OCI-M1 (cell line): ENCODE measurements at regions not wholly inside any gene's neighbourhood (a gene's known extent, or its start where the extent isn't known, plus 50 kb on each side); places are given as distances from the start of the nearest gene placed in this dataset.

ENCODE experiments used
- DNase-seq: peaks from one replicate; lab custom pipeline; 2025; lab: John Stamatoyannopoulos, UW

- no peak for DNase-seq
Observed at GRCh38 chr3:155029941-155030340, 50.2 kb upstream of the MME start.

- peak; percentile 42 for DNase-seq
Observed at GRCh38 chr3:155026999-155027591, 53.0 kb upstream of the MME start.

DNA sequence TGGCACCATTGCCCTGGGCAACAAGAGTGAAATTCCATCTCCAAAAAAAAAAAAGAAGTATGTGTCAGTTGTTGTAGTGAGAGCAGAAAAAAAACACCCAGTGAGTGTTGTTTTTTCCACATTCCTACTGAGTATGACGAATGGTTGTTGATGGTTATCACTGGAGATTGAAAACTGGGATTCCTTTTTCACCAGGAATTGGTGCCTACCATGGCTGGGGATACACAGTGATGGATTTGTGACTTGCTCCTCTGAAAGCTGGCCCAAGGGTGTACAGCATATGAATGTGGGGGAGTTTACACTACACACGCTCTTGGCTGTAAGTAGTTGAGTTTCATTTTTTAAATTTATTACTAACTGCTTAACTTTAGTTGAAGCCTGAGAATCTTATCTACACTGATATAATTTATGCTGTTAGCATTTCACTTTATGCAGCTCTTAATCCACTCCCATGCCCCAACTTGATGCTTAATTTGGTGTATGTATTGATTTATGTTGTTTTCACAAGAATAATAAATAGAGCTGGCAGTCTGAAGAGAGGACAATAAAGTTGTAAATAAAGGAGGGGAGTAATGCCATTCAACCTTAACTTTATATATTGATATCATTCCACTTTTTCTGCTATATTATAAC lies 56.0 kb upstream of the MME start:
- DNase-seq: no peak

- DNase-seq: no peak
Observed at GRCh38 chr3:155022896-155023295, 57.2 kb upstream of the MME start.

DNA sequence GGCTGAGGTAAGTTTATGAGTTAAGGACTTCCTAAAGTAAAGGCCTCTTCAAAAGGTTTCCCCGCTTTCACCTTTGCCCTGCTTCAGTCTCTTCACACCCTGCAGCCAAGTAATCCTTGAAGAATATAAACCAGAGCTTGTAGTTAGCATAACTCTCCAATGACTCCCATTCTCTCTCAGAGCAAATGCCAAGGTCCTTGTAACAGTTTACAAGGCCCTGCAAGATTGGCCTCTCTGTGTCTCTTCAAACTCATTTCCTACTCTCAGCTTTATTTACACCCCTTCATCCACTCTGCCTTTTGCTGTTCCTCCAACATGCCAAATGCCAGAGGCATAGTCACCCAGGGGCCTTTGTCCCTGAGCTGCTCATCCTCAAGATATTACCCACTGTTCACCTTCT lies 60.5 kb upstream of the MME start:
- no peak for DNase-seq

DNA sequence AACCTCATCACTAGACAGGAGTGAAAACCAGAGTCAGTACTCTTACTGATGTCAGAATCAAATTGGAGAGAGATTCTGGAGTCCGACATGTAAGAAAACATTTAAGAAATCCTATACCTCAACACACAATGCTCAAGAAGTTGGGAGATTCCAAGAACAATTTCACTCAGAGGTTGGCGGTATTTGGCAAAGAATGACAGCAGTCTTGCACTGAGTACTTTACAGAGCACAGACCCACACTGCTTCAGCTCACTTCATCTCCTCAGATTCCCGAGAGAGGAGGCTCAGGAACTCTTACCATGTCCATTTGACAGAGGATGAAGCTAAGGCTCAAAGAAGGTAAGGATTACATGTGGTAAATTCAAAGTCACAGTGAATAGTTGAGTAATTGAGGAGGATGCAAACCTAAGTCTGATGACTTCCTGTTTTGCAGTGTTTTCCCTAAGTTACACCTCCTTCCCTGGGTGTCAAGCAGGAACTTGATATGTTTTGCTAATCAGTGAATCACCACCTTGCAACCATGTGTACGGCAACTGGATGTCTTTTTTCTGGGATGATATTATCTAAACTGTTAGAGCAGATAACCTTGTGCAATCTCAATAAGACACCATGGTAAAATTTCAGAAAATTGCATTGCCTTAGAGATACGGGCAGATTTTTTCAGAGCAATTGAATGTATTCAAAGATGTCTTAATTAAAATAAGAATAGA lies 61.3 kb upstream of the MME start:
- peak; percentile 59 for DNase-seq

GRCh38 chr3:155015776-155016436 lies 64.2 kb upstream of the MME start:
- DNase-seq: no peak

GRCh38 chr3:155014953-155015352 lies 65.2 kb upstream of the MME start:
- peak; percentile 5 for DNase-seq

GRCh38 chr3:155013427-155013826 lies 66.7 kb upstream of the MME start:
- no peak for DNase-seq

GRCh38 chr3:155012584-155012983 lies 67.5 kb upstream of the MME start:
- DNase-seq: no peak

- no peak for DNase-seq
Observed at GRCh38 chr3:155010416-155010815, 69.7 kb upstream of the MME start.

DNA sequence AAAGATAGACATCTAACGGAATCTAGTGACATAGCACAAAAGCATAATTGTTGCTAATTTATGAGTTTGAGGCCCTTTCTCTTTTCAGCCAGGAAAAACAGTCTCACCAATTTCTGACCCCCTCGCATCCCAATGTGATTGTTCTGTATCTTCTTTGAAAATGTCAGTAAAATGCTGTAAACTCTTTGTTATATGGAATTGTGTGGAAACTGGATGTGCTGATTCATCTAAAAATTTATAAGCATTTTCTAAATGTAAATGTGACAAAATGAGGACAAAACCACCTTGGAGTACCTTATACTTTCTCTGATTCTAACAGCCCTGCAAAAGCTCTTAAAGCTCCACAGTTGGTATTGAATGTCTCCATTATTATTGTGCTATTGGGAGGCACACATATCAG lies 70.9 kb upstream of the MME start:
- DNase-seq: peak; percentile 5

- DNase-seq: no peak
Observed at GRCh38 chr3:155007729-155008128, 72.4 kb upstream of the MME start.

DNA sequence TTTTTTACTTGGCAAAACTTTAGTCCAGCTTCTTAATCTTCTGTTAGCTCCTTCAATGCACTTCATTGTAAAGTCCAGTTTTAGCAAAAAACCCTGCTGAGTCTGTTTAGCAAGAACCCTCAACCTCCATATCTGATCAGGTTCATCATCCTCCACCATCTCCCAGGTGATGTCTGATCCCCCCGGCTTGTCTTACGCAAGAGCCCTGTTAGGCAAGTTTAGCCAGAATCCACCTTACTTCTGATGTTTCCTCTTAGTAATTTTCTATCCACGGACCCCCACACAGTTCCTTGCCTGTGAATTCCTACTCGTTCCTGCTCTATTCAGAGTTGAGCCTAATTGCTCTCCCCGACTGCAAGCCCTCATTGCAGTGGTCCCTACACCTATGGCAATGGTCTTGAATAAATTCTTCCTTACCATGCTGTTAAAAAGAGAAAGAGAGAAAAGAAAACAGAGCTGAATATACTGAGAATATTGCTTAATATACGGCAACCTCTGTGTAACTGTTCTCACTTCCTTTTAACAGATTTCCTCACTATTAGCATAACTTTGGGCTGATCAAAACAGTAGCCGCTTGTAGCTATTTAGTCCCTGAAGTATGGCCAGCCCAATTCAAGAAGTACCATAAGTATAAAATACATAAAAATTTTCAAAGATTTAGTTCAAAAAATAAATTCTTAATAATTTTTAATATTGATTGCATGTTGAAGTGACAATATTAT lies 78.7 kb upstream of the MME start:
- DNase-seq: no peak

- DNase-seq: no peak
Observed at GRCh38 chr3:154992655-154993054, 87.5 kb upstream of the MME start.

GRCh38 chr3:154990543-154990942 lies 89.6 kb upstream of the MME start:
- DNase-seq: no peak

- DNase-seq: no peak
Observed at GRCh38 chr3:154987846-154988245, 92.3 kb upstream of the MME start.

- DNase-seq: no peak
Observed at GRCh38 chr3:154981664-154982063, 98.5 kb upstream of the MME start.

- no peak for DNase-seq
Observed at GRCh38 chr3:154981201-154981600, 98.9 kb upstream of the MME start.

- DNase-seq: no peak
Observed at GRCh38 chr3:154979331-154979730, 100.8 kb upstream of the MME start.

DNA sequence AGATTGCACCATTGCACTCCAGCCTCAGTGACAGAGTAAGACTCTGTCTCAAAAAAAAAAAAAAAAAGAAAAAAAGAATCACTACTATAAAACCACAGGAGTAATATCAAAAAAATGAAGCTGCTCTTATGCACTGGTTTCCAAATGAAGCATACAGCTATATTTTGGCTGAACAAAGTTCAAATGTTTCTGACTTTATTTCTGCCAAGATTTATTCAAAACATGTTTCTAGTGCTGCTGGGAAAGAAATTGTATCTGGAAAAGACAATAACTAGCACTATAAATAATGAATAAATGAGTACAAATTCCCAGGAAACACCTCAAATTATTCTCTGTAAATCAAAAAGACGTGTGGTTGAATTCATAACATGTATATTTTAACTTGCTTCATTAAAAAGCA lies 102.5 kb upstream of the MME start:
- DNase-seq: no peak
